Adrenal gland (tissue), 5 donors: ENCODE measurements at regions not wholly inside any gene's neighbourhood (a gene's known extent, or its start where the extent isn't known, plus 50 kb on each side); places are given as distances from the start of the nearest gene placed in this dataset.

Experiments
- POLR2A ChIP-seq, 2 donors: fragments of 450-650 bp; IDR thresholded peaks; one replicate each; pipeline ENCODE4 v1.6.1; 2017; ENCODE audit warnings: antibody characterized with exemption in 2 of 2, mild to moderate bottlenecking in 2 of 2, moderate library complexity in 1 of 2
- TF ChIP-seq, protein P1 (sequence below), 6 experiments: fragments of 450-650 bp in 4 of 6; fragments of 200-600 bp in 2 of 6; sonication (generic) in 1 of 6; IDR thresholded peaks; 1 replicate in 5 of 6; 2 replicates in 1 of 6; pipeline versions ENCODE4 v1.5.1 to v1.8.0; 2016 to 2021; ENCODE audit warnings: antibody characterized with exemption in 6 of 6, mild to moderate bottlenecking in 2 of 6, moderate library complexity in 1 of 6
- donor health status: DM: no; HTN: no; CAD: no.

DNA sequence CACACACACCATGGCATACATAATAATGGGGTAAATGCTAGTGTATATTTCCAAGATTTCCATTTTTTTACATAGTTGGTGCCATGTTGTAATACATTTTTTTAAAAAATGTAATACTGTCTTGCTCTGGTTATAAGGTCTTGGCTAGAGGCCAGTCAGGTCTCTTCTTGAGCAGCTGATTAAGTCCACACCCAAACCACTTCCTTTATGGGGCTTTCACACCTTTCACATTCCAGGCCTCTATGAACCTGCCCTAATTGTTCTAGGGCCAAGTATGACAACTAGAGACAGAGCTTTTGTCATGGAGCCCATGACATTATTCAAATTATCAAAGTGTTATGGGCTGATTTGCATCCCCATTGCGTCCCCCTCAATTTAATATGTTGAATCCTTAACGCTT, 495.6 kb upstream of the CTNND2 start:
- TF ChIP-seq, protein P1, sequence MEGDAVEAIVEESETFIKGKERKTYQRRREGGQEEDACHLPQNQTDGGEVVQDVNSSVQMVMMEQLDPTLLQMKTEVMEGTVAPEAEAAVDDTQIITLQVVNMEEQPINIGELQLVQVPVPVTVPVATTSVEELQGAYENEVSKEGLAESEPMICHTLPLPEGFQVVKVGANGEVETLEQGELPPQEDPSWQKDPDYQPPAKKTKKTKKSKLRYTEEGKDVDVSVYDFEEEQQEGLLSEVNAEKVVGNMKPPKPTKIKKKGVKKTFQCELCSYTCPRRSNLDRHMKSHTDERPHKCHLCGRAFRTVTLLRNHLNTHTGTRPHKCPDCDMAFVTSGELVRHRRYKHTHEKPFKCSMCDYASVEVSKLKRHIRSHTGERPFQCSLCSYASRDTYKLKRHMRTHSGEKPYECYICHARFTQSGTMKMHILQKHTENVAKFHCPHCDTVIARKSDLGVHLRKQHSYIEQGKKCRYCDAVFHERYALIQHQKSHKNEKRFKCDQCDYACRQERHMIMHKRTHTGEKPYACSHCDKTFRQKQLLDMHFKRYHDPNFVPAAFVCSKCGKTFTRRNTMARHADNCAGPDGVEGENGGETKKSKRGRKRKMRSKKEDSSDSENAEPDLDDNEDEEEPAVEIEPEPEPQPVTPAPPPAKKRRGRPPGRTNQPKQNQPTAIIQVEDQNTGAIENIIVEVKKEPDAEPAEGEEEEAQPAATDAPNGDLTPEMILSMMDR (IDR thresholded peaks at IDR 0.05), result no peak
- no peak for TF ChIP-seq POLR2A (IDR thresholded peaks at IDR 0.05)
